ENCODE measurements at regions not wholly inside any gene's neighbourhood (a gene's known extent, or its start where the extent isn't known, plus 50 kb on each side); places are given as distances from the start of the nearest gene placed in this dataset.

GRCh38 chr10:85493703-85494102 lies 872.9 kb downstream of the GRID1 start:
- TF ChIP-seq CTCF (IDR thresholded peaks at IDR 0.05; ENCODE audit: insufficient read depth, low read length, poor library complexity, severe bottlenecking) (no peak), EZH2phosphoT487 (conservative IDR thresholded peaks at IDR 0.05; ENCODE audit: low read length) (no peak)
